H1 (cell line): ENCODE measurements at regions not wholly inside any gene's neighbourhood (a gene's known extent, or its start where the extent isn't known, plus 50 kb on each side); places are given as distances from the start of the nearest gene placed in this dataset.

Experiments
- CTCF ChIA-PET: fragments of 300-600 bp; sonication (Branson Sonifier 250); formaldehyde crosslinking; loops from one replicate; lab custom pipeline; 2021; ENCODE audit not compliant: partially characterized antibody; lab: Charles Lee
- POLR2A ChIA-PET: fragments of 300-600 bp; sonication (Branson Sonifier 250); formaldehyde crosslinking; loops from one replicate; lab custom pipeline; 2021; ENCODE audit warnings: inconsistent platforms; ENCODE audit not compliant: partially characterized antibody; lab: Charles Lee
- DNase-seq, 2 experiments: peaks; one replicate each; pipeline versions ENCODE4 v3.0.0 to v3.0.0-alpha.2; 2010 to 2022; ENCODE audit warnings: low spot score in 2 of 2, low read depth in 1 of 2, mixed read lengths in 1 of 2
- FAIRE-seq: peaks from 2 replicates; lab custom pipeline; 2011; peaks lifted over from hg19 to GRCh38; lab: Jason Lieb, UNC
- H2AFZ ChIP-seq: 2 replicates; pipeline ENCODE4 v1.8.1; 2012; ENCODE audit warnings: low read length, inconsistent platforms
- H2AK5ac ChIP-seq: 2 replicates; pipeline ENCODE4 v1.6.1; 2013; ENCODE audit warnings: low read depth, low read length
- H2BK120ac ChIP-seq: replicated peaks from 2 replicates; pipeline ENCODE3; 2013; ENCODE audit warnings: low read depth, low read length, inconsistent platforms
- H2BK12ac ChIP-seq: 2 replicates; pipeline ENCODE4 v1.6.1; 2013; ENCODE audit warnings: low read depth, low read length
- H2BK15ac ChIP-seq: 2 replicates; pipeline ENCODE4 v1.6.1; 2013; ENCODE audit warnings: low read length
- H2BK20ac ChIP-seq: 2 replicates; pipeline ENCODE4 v1.6.1; 2013; ENCODE audit warnings: low read length
- H2BK5ac ChIP-seq: 2 replicates; pipeline ENCODE4 v1.6.1; 2013; ENCODE audit warnings: low read depth, low read length
- H3K14ac ChIP-seq: 2 replicates; pipeline ENCODE4 v1.6.1; 2013; ENCODE audit warnings: inconsistent platforms; ENCODE audit not compliant: insufficient read length
- H3K18ac ChIP-seq: 2 replicates; pipeline ENCODE4 v1.6.1; 2013; ENCODE audit warnings: low read length; ENCODE audit errors: extremely low read depth
- H3K23ac ChIP-seq: 2 replicates; pipeline ENCODE4 v1.6.1; 2013; ENCODE audit warnings: inconsistent platforms; ENCODE audit not compliant: insufficient read length
- H3K23me2 ChIP-seq: 2 replicates; pipeline ENCODE4 v1.6.1; 2013; ENCODE audit warnings: low read depth, low read length
- H3K27ac ChIP-seq: 2 replicates; pipeline ENCODE4 v1.6.1; 2011; ENCODE audit warnings: low read depth, low read length, inconsistent platforms
- H3K27me3 ChIP-seq, 4 experiments: replicated peaks in 1 of 4; 1 replicate in 1 of 4; 2 replicates in 3 of 4; pipeline versions ENCODE4 v1.6.1 to v1.8.1; 2011 to 2013; ENCODE audit warnings: low read length in 3 of 4, mild to moderate bottlenecking in 3 of 4, inconsistent platforms in 2 of 4, mixed read lengths in 2 of 4, moderate library complexity in 1 of 4; ENCODE audit not compliant: control insufficient read depth in 3 of 4, insufficient read depth in 3 of 4; ENCODE audit errors: extremely low read depth in 1 of 4
- H3K36me3 ChIP-seq, 4 experiments: 2 replicates each; pipeline versions ENCODE4 v1.6.1 to v1.8.1; 2011 to 2013; ENCODE audit warnings: mild to moderate bottlenecking in 4 of 4, low read length in 3 of 4, moderate library complexity in 2 of 4, control low read depth in 1 of 4, inconsistent platforms in 1 of 4; ENCODE audit not compliant: insufficient read depth in 4 of 4, control insufficient read depth in 2 of 4
- H3K4ac ChIP-seq: replicated peaks from 2 replicates; pipeline ENCODE3; 2013; ENCODE audit warnings: low read length, low read depth, mixed read lengths, inconsistent platforms; ENCODE audit not compliant: insufficient read length
- H3K4me1 ChIP-seq, 4 experiments: replicated peaks in 1 of 4; 1 replicate in 1 of 4; 2 replicates in 3 of 4; pipeline versions ENCODE4 v1.6.1 to v1.8.1; 2011 to 2013; ENCODE audit warnings: low read length in 3 of 4, inconsistent platforms in 2 of 4, mixed read lengths in 1 of 4; ENCODE audit not compliant: insufficient read depth in 4 of 4, control insufficient read depth in 3 of 4
- H3K4me2 ChIP-seq, 2 experiments: 2 replicates each; pipeline versions ENCODE4 v1.6.1 to v1.8.1; 2011 to 2013; ENCODE audit warnings: low read depth in 2 of 2, low read length in 2 of 2, control low read depth in 1 of 2, inconsistent platforms in 1 of 2, mild to moderate bottlenecking in 1 of 2; ENCODE audit not compliant: insufficient read depth in 1 of 2
- H3K4me3 ChIP-seq, 4 experiments: fragments of 200-600, 300-600 bp in 1 of 4; sonication (generic), shearing (Covaris generic), sonication (Bioruptor Twin) in 1 of 4; 2 replicates each; pipeline versions ENCODE4 v1.5.1 to v1.8.1; 2011 to 2016; ENCODE audit warnings: low read length in 4 of 4, low read depth in 3 of 4, control low read depth in 2 of 4, inconsistent platforms in 2 of 4, mild to moderate bottlenecking in 2 of 4, mixed read lengths in 1 of 4, moderate library complexity in 1 of 4; ENCODE audit not compliant: insufficient read depth in 2 of 4; ENCODE audit errors: extremely low read depth in 1 of 4
- H3K56ac ChIP-seq: replicated peaks from 2 replicates; pipeline ENCODE3; 2013; ENCODE audit warnings: low read depth, mild to moderate bottlenecking, mixed read lengths, low read length, inconsistent platforms; ENCODE audit not compliant: insufficient read length
- H3K79me1 ChIP-seq: 2 replicates; pipeline ENCODE4 v1.6.1; 2013; ENCODE audit warnings: low read depth, low read length, control low read depth
- H3K79me2 ChIP-seq, 2 experiments: 2 replicates each; pipeline versions ENCODE4 v1.6.1 to v1.8.1; 2012 to 2013; ENCODE audit warnings: low read length in 2 of 2, mild to moderate bottlenecking in 2 of 2, inconsistent platforms in 1 of 2; ENCODE audit not compliant: insufficient read depth in 2 of 2, control insufficient read depth in 1 of 2
- H3K9ac ChIP-seq, 4 experiments: replicated peaks in 1 of 4; 1 replicate in 1 of 4; 2 replicates in 3 of 4; pipeline versions ENCODE4 v1.6.1 to v1.8.1; 2011 to 2013; ENCODE audit warnings: low read depth in 3 of 4, low read length in 3 of 4, control low read depth in 2 of 4, mild to moderate bottlenecking in 2 of 4, moderate library complexity in 2 of 4, inconsistent platforms in 1 of 4; ENCODE audit errors: extremely low read depth in 1 of 4
- H3K9me3 ChIP-seq, 2 experiments: 2 replicates each; pipeline versions ENCODE4 v1.6.1 to v1.8.1; 2012 to 2013; ENCODE audit warnings: mild to moderate bottlenecking in 2 of 2, moderate library complexity in 2 of 2, control low read depth in 1 of 2, inconsistent platforms in 1 of 2, low read depth in 1 of 2, low read length in 1 of 2, mixed read lengths in 1 of 2; ENCODE audit not compliant: insufficient read depth in 2 of 2
- H4K20me1 ChIP-seq, 2 experiments: replicated peaks in 1 of 2; 2 replicates each; pipeline versions ENCODE3 to v1.8.1; 2011 to 2013; ENCODE audit warnings: inconsistent platforms in 2 of 2, low read length in 2 of 2, mild to moderate bottlenecking in 1 of 2; ENCODE audit not compliant: insufficient read depth in 2 of 2, control insufficient read depth in 1 of 2
- H4K5ac ChIP-seq: 2 replicates; pipeline ENCODE4 v1.6.1; 2013; ENCODE audit warnings: low read length, low read depth, mixed read lengths, inconsistent platforms; ENCODE audit not compliant: insufficient read length
- H4K8ac ChIP-seq: 2 replicates; pipeline ENCODE4 v1.8.0; 2013; ENCODE audit warnings: mild to moderate bottlenecking, moderate library complexity, low read length, inconsistent platforms; ENCODE audit not compliant: insufficient read depth; ENCODE audit errors: extremely low read depth
- H4K91ac ChIP-seq: replicated peaks from 2 replicates; pipeline ENCODE3; 2013; ENCODE audit warnings: low read length, mixed read lengths, inconsistent platforms; ENCODE audit not compliant: insufficient read length
- BACH1 ChIP-seq: IDR thresholded peaks from 2 replicates; pipeline ENCODE4 v1.6.1; 2012; ENCODE audit warnings: low read length, improper control_type of control experiment
- BRCA1 ChIP-seq: IDR thresholded peaks from 2 replicates; pipeline ENCODE4 v1.6.1; 2012; ENCODE audit warnings: low read depth, low read length, improper control_type of control experiment
- EZH2 ChIP-seq: fragments of 200-600 bp; sonication (generic); IDR thresholded peaks from 2 replicates; pipeline ENCODE4 v1.7.1; 2012; ENCODE audit warnings: low read depth, mild to moderate bottlenecking, moderate library complexity, low read length, inconsistent platforms; ENCODE audit not compliant: severe bottlenecking
- PHF8 ChIP-seq: fragments of 200-600 bp; sonication (generic); conservative IDR thresholded peaks from 2 replicates; pipeline ENCODE4 v1.7.1; 2012; ENCODE audit warnings: low read depth, mild to moderate bottlenecking, inconsistent platforms, low read length, moderate library complexity
- RXRA ChIP-seq: IDR thresholded peaks from 2 replicates; pipeline ENCODE4 v1.6.1; 2011; ENCODE audit warnings: low read depth, mild to moderate bottlenecking, low read length, moderate library complexity; ENCODE audit not compliant: insufficient read depth
- SIRT6 ChIP-seq: IDR thresholded peaks from one replicate; pipeline ENCODE4 v1.7.1; 2012; ENCODE audit warnings: low read length, inconsistent platforms
- SP2 ChIP-seq: IDR thresholded peaks from 2 replicates; pipeline ENCODE4 v1.6.1; 2012; ENCODE audit warnings: mild to moderate bottlenecking, low read length, inconsistent platforms
- TCF12 ChIP-seq: IDR thresholded peaks from 2 replicates; pipeline ENCODE4 v1.6.1; 2011; ENCODE audit warnings: low read depth, mild to moderate bottlenecking, low read length
- WGBS, 2 experiments: shearing (Covaris generic) in 1 of 2; methylation state at CpG; one replicate each; pipeline versions ENCODE4 v1.1.6 to v1.1.7; 2013 to 2015; ENCODE audit warnings: low lambda C conversion rate in 2 of 2, mixed read lengths in 2 of 2, inconsistent platforms in 1 of 2, low coverage in 1 of 2, missing lambda C conversion rate in 1 of 2; ENCODE audit not compliant: insufficient replicate concordance in 2 of 2, insufficient coverage in 1 of 2, insufficient read length in 1 of 2; ENCODE audit errors: extremely low coverage in 1 of 2, missing lambda C conversion rate in 1 of 2; 5-methylcytosine and 5-hydroxymethylcytosine counted together

- no peak overlapping the region for H2AFZ ChIP-seq
- no peak overlapping the region for H4K5ac ChIP-seq
- no peaks in the 10 kb centered on the region for H3K23me2 ChIP-seq
- H3K79me2 ChIP-seq, result no peaks in the 10 kb centered on the region
- H2BK15ac ChIP-seq, result no peak overlapping the region
- no peaks in the 10 kb centered on the region for H3K27me3 ChIP-seq
- H3K4me3 ChIP-seq, result no peak overlapping the region
- H2BK20ac ChIP-seq, result no peak overlapping the region
- H3K14ac ChIP-seq, result no peak overlapping the region
- no peak for TF ChIP-seq RXRA
- TF ChIP-seq EZH2, result no peak
- TF ChIP-seq PHF8, result no peak
- no peak for TF ChIP-seq BRCA1
- TF ChIP-seq BACH1, result no peak
- no peak for TF ChIP-seq TCF12
- no peak for TF ChIP-seq SIRT6
- TF ChIP-seq SP2, result no peak
- H3K9ac ChIP-seq, result no peak overlapping the region
- H3K27ac ChIP-seq, result no peak overlapping the region
- no peaks in the 10 kb centered on the region for H4K20me1 ChIP-seq
- H3K4ac ChIP-seq, result no peak overlapping the region
- POLR2A ChIA-PET, result no interaction called here
- no peak overlapping the region for H3K18ac ChIP-seq
- H3K4me2 ChIP-seq, result no peak overlapping the region
- 98% methylated on average over 2 of the region's 2 CpGs; no CpG with 5 or more reads in 1 of the 2 experiments for WGBS, 2 experiments
- H3K23ac ChIP-seq, result no peak overlapping the region
- H4K8ac ChIP-seq, result no peak overlapping the region
- CTCF ChIA-PET, result interaction anchor here (0.5 to 1.4 kb wide), 3 partner anchors 11 to 673 kb away, joined by 3 to 10 read pairs (median 3); no protein-coding TSS in a partner anchor
- no peak overlapping the region for H3K56ac ChIP-seq
- H3K9me3 ChIP-seq, result no peaks in the 10 kb centered on the region
- no peak for FAIRE-seq
- no peak overlapping the region for H2BK12ac ChIP-seq
- DNase-seq, result no peak
- no peaks in the 10 kb centered on the region for H3K36me3 ChIP-seq
- no peak overlapping the region for H4K91ac ChIP-seq
- no peak overlapping the region for H2BK5ac ChIP-seq
- H3K79me1 ChIP-seq, result no peaks in the 10 kb centered on the region
- no peak overlapping the region for H2BK120ac ChIP-seq
- no peaks in the 10 kb centered on the region for H3K4me1 ChIP-seq
- H2AK5ac ChIP-seq, result no peak overlapping the region
Measured at GRCh38 chr9:12415361-12415760, 277.8 kb upstream of the TYRP1 start.
